CD4-positive, CD25-positive, alpha-beta regulatory T cell (primary cell): ENCODE measurements at regions not wholly inside any gene's neighbourhood (a gene's known extent, or its start where the extent isn't known, plus 50 kb on each side); places are given as distances from the start of the nearest gene placed in this dataset.

Source experiments
- ATAC-seq, 2 donors: fragments of 150-1000 bp; cut with Tn5 transposase; one replicate each; pipeline ENCODE4 v1.10.0; 2021; ENCODE audit warnings: low read depth in 2 of 2, moderate number of reproducible peaks in 2 of 2, moderate library complexity in 1 of 2
- DNase-seq, 3 donors: peaks; one replicate each; pipeline versions ENCODE4 v3.0.0 to v3.0.0-alpha.2; 2012 to 2022; ENCODE audit warnings: mixed read lengths in 1 of 3
- H3K27ac ChIP-seq: one replicate; pipeline ENCODE4 v1.7.0; 2013; ENCODE audit warnings: mild to moderate bottlenecking, low read length; ENCODE audit not compliant: insufficient read depth, poor library complexity, severe bottlenecking
- H3K27me3 ChIP-seq: one replicate; pipeline ENCODE4 v1.7.0; 2013; ENCODE audit warnings: low read length; ENCODE audit not compliant: control insufficient read depth, insufficient read depth
- H3K36me3 ChIP-seq: one replicate; pipeline ENCODE4 v1.7.0; 2013; ENCODE audit warnings: mild to moderate bottlenecking, low read length, moderate library complexity; ENCODE audit not compliant: control insufficient read depth, insufficient read depth
- H3K4me1 ChIP-seq: 2 replicates; pipeline ENCODE4 v1.7.0; 2013; ENCODE audit warnings: mild to moderate bottlenecking, low read length; ENCODE audit not compliant: insufficient read depth, control insufficient read depth, poor library complexity, severe bottlenecking
- H3K4me3 ChIP-seq: one replicate; pipeline ENCODE4 v1.7.0; 2013; ENCODE audit warnings: low read depth, mild to moderate bottlenecking, low read length, moderate library complexity
- H3K9me3 ChIP-seq, 2 experiments: 1 replicate in 1 of 2; 2 replicates in 1 of 2; pipeline ENCODE4 v1.7.0; 2013; ENCODE audit warnings: low read length in 2 of 2, mild to moderate bottlenecking in 1 of 2, moderate library complexity in 1 of 2; ENCODE audit not compliant: control insufficient read depth in 2 of 2
- H3K27ac Mint-ChIP-seq, 3 donors: one replicate each; pipeline ENCODE4 v1.8.0; 2020 to 2022; ENCODE audit warnings: mild to moderate bottlenecking in 3 of 3, mixed read lengths in 3 of 3, moderate library complexity in 2 of 3
- H3K27me3 Mint-ChIP-seq: one replicate; pipeline ENCODE4 v1.8.0; 2022; ENCODE audit warnings: mild to moderate bottlenecking, mixed read lengths
- H3K36me3 Mint-ChIP-seq: one replicate; pipeline ENCODE4 v1.8.0; 2020; ENCODE audit warnings: mixed read lengths
- H3K4me1 Mint-ChIP-seq, 4 donors: one replicate each; pipeline ENCODE4 v1.8.0; 2020 to 2022; ENCODE audit warnings: mixed read lengths in 4 of 4, mild to moderate bottlenecking in 1 of 4
- H3K4me3 Mint-ChIP-seq, 4 donors: one replicate each; pipeline ENCODE4 v1.8.0; 2020 to 2022; ENCODE audit warnings: mild to moderate bottlenecking in 4 of 4, mixed read lengths in 4 of 4, moderate library complexity in 3 of 4
- H3K9me3 Mint-ChIP-seq, 7 donors: one replicate each; pipeline ENCODE4 v1.8.0; 2020 to 2022; ENCODE audit warnings: mixed read lengths in 7 of 7, mild to moderate bottlenecking in 3 of 7, moderate library complexity in 2 of 7

- no peak overlapping the region for H3K27ac Mint-ChIP-seq
- H3K9me3 Mint-ChIP-seq = peaks cover 5 to 50% (median 8%) of the 10 kb centered on the region in 7 donors
- ATAC-seq = no peak
- no peak for DNase-seq
- no peaks in the 10 kb centered on the region for H3K27me3 Mint-ChIP-seq
- peaks cover 0 to 4% (median 0%) of the 10 kb centered on the region in 4 donors for H3K4me1 Mint-ChIP-seq
- no peak overlapping the region for H3K27ac ChIP-seq
- H3K4me3 Mint-ChIP-seq = no peak overlapping the region
- H3K36me3 ChIP-seq = no peaks in the 10 kb centered on the region
- no peak overlapping the region for H3K4me3 ChIP-seq
- H3K36me3 Mint-ChIP-seq = no peaks in the 10 kb centered on the region
- H3K4me1 ChIP-seq = no peaks in the 10 kb centered on the region
- H3K9me3 ChIP-seq = peaks cover 5 to 22% of the 10 kb centered on the region in 2 experiments
- no peaks in the 10 kb centered on the region for H3K27me3 ChIP-seq
Measured at GRCh38 chr7:68454931-68455330, 1143.3 kb upstream of the AUTS2 start.

- no peak for DNase-seq
- no peaks in the 10 kb centered on the region for H3K4me1 ChIP-seq
Measured at GRCh38 chr7:68456469-68456868, 1141.8 kb upstream of the AUTS2 start.

GRCh38 chr7:68457481-68457880 is 1140.8 kb upstream of the AUTS2 start:
- Histone ChIP-seq H3K36me3 (no peaks in the 10 kb centered on the region), H3K4me3 (no peak overlapping the region), H3K27me3 (no peaks in the 10 kb centered on the region), H3K9me3 (peaks cover 4 to 24% of the 10 kb centered on the region in 2 experiments), H3K4me1 (no peaks in the 10 kb centered on the region), H3K27ac (no peak overlapping the region)
- no peak for DNase-seq
- Mint-ChIP-seq H3K9me3 (peaks cover 7 to 53% (median 12%) of the 10 kb centered on the region in 7 donors), H3K4me3 (peak overlapping the region in 1 of 4 donors; percentile 22), H3K27me3 (no peaks in the 10 kb centered on the region), H3K4me1 (peaks cover 0 to 4% (median 0%) of the 10 kb centered on the region in 4 donors), H3K27ac (no peak overlapping the region), H3K36me3 (no peaks in the 10 kb centered on the region)
- no peak for ATAC-seq

More at GRCh38 chr7:68456469-68456868, 1141.8 kb upstream of the AUTS2 start:
- ATAC-seq = no peak
- no peak overlapping the region for H3K27ac ChIP-seq
- no peaks in the 10 kb centered on the region for H3K27me3 ChIP-seq
- peaks cover 4 to 24% of the 10 kb centered on the region in 2 experiments for H3K9me3 ChIP-seq
- no peak overlapping the region for H3K4me3 Mint-ChIP-seq
- H3K27me3 Mint-ChIP-seq = no peaks in the 10 kb centered on the region
- peaks cover 5 to 45% (median 9%) of the 10 kb centered on the region in 7 donors for H3K9me3 Mint-ChIP-seq
- no peaks in the 10 kb centered on the region for H3K36me3 Mint-ChIP-seq
- H3K4me1 Mint-ChIP-seq = peaks cover 0 to 4% (median 0%) of the 10 kb centered on the region in 4 donors
- H3K27ac Mint-ChIP-seq = no peak overlapping the region
- H3K36me3 ChIP-seq = no peaks in the 10 kb centered on the region
- H3K4me3 ChIP-seq = no peak overlapping the region

DNA sequence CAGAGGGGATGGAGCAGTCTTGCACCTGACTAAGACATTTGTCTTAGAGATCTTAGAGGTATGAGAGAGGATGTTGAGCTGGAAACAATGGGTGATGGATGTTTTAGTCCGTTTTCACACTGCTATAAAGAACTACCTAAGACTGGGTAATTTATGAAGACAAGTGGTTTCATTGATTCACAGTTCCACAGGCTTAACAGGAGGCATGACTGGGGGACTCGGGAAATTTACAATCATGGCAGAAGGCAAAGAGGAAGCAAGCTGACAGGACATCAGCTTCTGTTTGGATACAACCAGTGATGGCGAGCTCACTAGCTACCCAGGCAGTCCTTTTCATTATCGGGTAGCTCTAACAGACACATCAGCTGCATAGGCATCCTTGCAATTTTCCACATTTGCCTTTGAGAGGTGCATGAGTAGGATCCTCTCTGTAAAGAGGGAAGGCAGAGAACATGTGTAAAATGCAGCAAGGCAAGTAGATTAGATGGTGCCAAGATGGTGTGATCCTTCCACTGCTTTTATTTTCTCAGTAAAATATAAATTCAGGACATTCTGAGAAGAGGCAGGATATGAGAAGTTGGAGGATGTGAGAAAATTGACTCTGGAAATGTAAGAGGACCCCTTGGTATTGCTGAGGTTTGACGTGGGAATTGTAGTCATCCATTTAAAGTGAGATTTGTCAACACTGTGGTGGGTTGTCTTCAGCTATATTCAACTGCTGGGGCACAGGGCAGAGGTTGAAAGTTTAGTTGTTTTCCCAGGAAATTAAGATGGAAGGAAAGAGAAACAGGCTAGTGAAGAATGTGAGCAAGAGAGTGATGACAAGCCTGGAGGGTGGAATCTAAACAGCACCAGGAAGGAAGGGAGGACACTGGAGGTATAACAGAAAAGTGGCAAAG is 1140.0 kb upstream of the AUTS2 start:
- Mint-ChIP-seq H3K9me3 (peaks cover 7 to 58% (median 11%) of the 10 kb centered on the region in 7 donors), H3K4me1 (peaks cover 0 to 4% (median 0%) of the 10 kb centered on the region in 4 donors), H3K27me3 (no peaks in the 10 kb centered on the region), H3K27ac (no peak overlapping the region), H3K36me3 (no peaks in the 10 kb centered on the region), H3K4me3 (no peak overlapping the region)
- H3K4me3 ChIP-seq = no peak overlapping the region
- H3K36me3 ChIP-seq = no peaks in the 10 kb centered on the region
- H3K27ac ChIP-seq = no peak overlapping the region
- no peak for ATAC-seq
- no peaks in the 10 kb centered on the region for H3K27me3 ChIP-seq
- no peak for DNase-seq
- H3K9me3 ChIP-seq = peaks cover 4 to 24% of the 10 kb centered on the region in 2 experiments
- H3K4me1 ChIP-seq = no peaks in the 10 kb centered on the region

DNA sequence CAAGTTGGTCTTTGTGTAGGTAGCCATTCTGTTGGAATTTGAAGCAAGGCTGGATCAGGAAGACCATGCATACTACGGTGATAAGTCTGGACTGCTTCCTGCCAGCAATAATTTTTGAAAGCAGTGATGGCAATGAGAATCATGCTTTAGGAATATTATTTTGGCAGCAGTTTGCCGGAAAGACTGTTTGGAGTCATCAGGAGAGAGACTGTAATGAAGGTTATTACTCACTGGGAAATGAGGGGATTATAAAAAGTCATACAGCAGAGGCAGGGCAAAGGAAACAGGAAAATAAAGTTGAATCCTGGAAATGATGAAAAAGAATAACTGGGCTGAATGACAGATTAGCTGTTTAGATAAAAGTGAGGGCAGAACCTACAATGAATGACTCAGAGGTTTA is 1136.8 kb upstream of the AUTS2 start:
- Histone ChIP-seq H3K4me1 (no peaks in the 10 kb centered on the region), H3K4me3 (no peak overlapping the region), H3K36me3 (no peaks in the 10 kb centered on the region), H3K9me3 (peaks cover 9 to 16% of the 10 kb centered on the region in 2 experiments), H3K27me3 (no peaks in the 10 kb centered on the region), H3K27ac (no peak overlapping the region)
- Mint-ChIP-seq H3K27me3 (no peaks in the 10 kb centered on the region), H3K4me3 (no peak overlapping the region), H3K9me3 (peaks cover 5 to 51% (median 10%) of the 10 kb centered on the region in 7 donors), H3K4me1 (peaks cover 0 to 4% (median 0%) of the 10 kb centered on the region in 4 donors), H3K36me3 (no peaks in the 10 kb centered on the region), H3K27ac (no peak overlapping the region)
- ATAC-seq (no peak), DNase-seq (no peak)

GRCh38 chr7:68470836-68471435 is 1127.3 kb upstream of the AUTS2 start:
- no peak for DNase-seq
- no peaks in the 10 kb centered on the region for H3K36me3 ChIP-seq
- H3K27ac ChIP-seq = no peak overlapping the region
- no peaks in the 10 kb centered on the region for H3K4me1 ChIP-seq
- Mint-ChIP-seq H3K4me1 (no peaks in the 10 kb centered on the region), H3K9me3 (peaks cover 5 to 36% (median 12%) of the 10 kb centered on the region in 7 donors), H3K4me3 (no peak overlapping the region), H3K36me3 (no peaks in the 10 kb centered on the region), H3K27me3 (no peaks in the 10 kb centered on the region), H3K27ac (no peak overlapping the region)
- H3K4me3 ChIP-seq = no peak overlapping the region
- H3K27me3 ChIP-seq = no peaks in the 10 kb centered on the region
- ATAC-seq = no peak
- peaks cover 0 to 10% of the 10 kb centered on the region in 2 experiments for H3K9me3 ChIP-seq

- Histone ChIP-seq H3K4me1 (no peaks in the 10 kb centered on the region), H3K27me3 (no peaks in the 10 kb centered on the region), H3K9me3 (peaks cover 0 to 6% of the 10 kb centered on the region in 2 experiments), H3K27ac (no peak overlapping the region), H3K4me3 (no peak overlapping the region), H3K36me3 (no peaks in the 10 kb centered on the region)
- no peak for DNase-seq
- Mint-ChIP-seq H3K36me3 (no peaks in the 10 kb centered on the region), H3K9me3 (peaks cover 5 to 38% (median 7%) of the 10 kb centered on the region in 7 donors), H3K4me3 (no peak overlapping the region), H3K27ac (no peak overlapping the region), H3K4me1 (no peaks in the 10 kb centered on the region), H3K27me3 (no peaks in the 10 kb centered on the region)
- ATAC-seq = no peak
Measured at GRCh38 chr7:68472688-68473087, 1125.6 kb upstream of the AUTS2 start.
